Progenitor cell of endocrine pancreas (in vitro differentiated cells): ENCODE measurements at regions not wholly inside any gene's neighbourhood (a gene's known extent, or its start where the extent isn't known, plus 50 kb on each side); places are given as distances from the start of the nearest gene placed in this dataset.

Experiments used
- DNase-seq: peaks from one replicate; pipeline ENCODE4 v3.0.0; 2021; ENCODE audit warnings: low spot score; ENCODE audit not compliant: unreplicated experiment
- H3K27ac Mint-ChIP-seq: 2 replicates; pipeline ENCODE4 v1.8.0; 2021; ENCODE audit warnings: mild to moderate bottlenecking, moderate library complexity, mixed read lengths
- H3K27me3 Mint-ChIP-seq: 2 replicates; pipeline ENCODE4 v1.8.0; 2021; ENCODE audit warnings: mixed read lengths
- H3K36me3 Mint-ChIP-seq: 2 replicates; pipeline ENCODE4 v1.8.0; 2022; ENCODE audit warnings: mixed read lengths; ENCODE audit not compliant: insufficient read depth
- H3K4me1 Mint-ChIP-seq: 2 replicates; pipeline ENCODE4 v1.8.0; 2021; ENCODE audit warnings: low read depth, mixed read lengths
- H3K4me3 Mint-ChIP-seq: 2 replicates; pipeline ENCODE4 v1.8.0; 2021; ENCODE audit warnings: low read depth, mild to moderate bottlenecking, moderate library complexity, mixed read lengths
- H3K9me3 Mint-ChIP-seq: 2 replicates; pipeline ENCODE4 v1.8.0; 2021; ENCODE audit warnings: low read depth, mixed read lengths
- CTCF ChIP-seq: fragments of 200-600 bp; sonication (generic); IDR thresholded peaks from one replicate; pipeline ENCODE4 v1.5.0; 2021; ENCODE audit warnings: antibody characterized with exemption, mild to moderate bottlenecking; ENCODE audit not compliant: unreplicated experiment

GRCh38 chr10:83250396-83250795 lies 888.9 kb upstream of the GHITM start:
- Mint-ChIP-seq H3K27ac (no peak overlapping the region), H3K36me3 (no peaks in the 10 kb centered on the region), H3K27me3 (no peaks in the 10 kb centered on the region), H3K9me3 (peaks cover 15% of the 10 kb centered on the region), H3K4me3 (no peak overlapping the region), H3K4me1 (peaks cover 1% of the 10 kb centered on the region)
- no peak for TF ChIP-seq CTCF
- DNase-seq, result no peak

- Mint-ChIP-seq H3K36me3 (no peaks in the 10 kb centered on the region), H3K4me3 (no peak overlapping the region), H3K27me3 (no peaks in the 10 kb centered on the region), H3K27ac (no peak overlapping the region), H3K9me3 (peaks cover 15% of the 10 kb centered on the region), H3K4me1 (peaks cover 1% of the 10 kb centered on the region)
- DNase-seq, result no peak
- no peak for TF ChIP-seq CTCF
These were observed 887.1 kb upstream of the GHITM start for GRCh38 chr10:83252169-83252568.

- peaks cover 1% of the 10 kb centered on the region for H3K4me1 Mint-ChIP-seq
- no peak for TF ChIP-seq CTCF
- H3K4me3 Mint-ChIP-seq, result no peak overlapping the region
- no peaks in the 10 kb centered on the region for H3K27me3 Mint-ChIP-seq
- H3K27ac Mint-ChIP-seq, result no peak overlapping the region
- peaks cover 15% of the 10 kb centered on the region for H3K9me3 Mint-ChIP-seq
- no peak for DNase-seq
- H3K36me3 Mint-ChIP-seq, result no peaks in the 10 kb centered on the region
These were observed 886.7 kb upstream of the GHITM start for GRCh38 chr10:83252596-83252995.

- TF ChIP-seq CTCF, result no peak
- Mint-ChIP-seq H3K27ac (no peak overlapping the region), H3K27me3 (no peaks in the 10 kb centered on the region), H3K36me3 (no peaks in the 10 kb centered on the region), H3K9me3 (peaks cover 15% of the 10 kb centered on the region), H3K4me3 (no peak overlapping the region), H3K4me1 (peaks cover 1% of the 10 kb centered on the region)
- DNase-seq, result no peak
These were observed 886.2 kb upstream of the GHITM start for GRCh38 chr10:83253011-83253671.

- no peak overlapping the region for H3K4me3 Mint-ChIP-seq
- no peak for TF ChIP-seq CTCF
- H3K27me3 Mint-ChIP-seq, result no peaks in the 10 kb centered on the region
- DNase-seq, result no peak
- H3K27ac Mint-ChIP-seq, result no peak overlapping the region
- H3K4me1 Mint-ChIP-seq, result peaks cover 1% of the 10 kb centered on the region
- H3K9me3 Mint-ChIP-seq, result peaks cover 15% of the 10 kb centered on the region
- H3K36me3 Mint-ChIP-seq, result no peaks in the 10 kb centered on the region
These were observed 884.6 kb upstream of the GHITM start for GRCh38 chr10:83254698-83255097.
